ENCODE measurements at regions not wholly inside any gene's neighbourhood (a gene's known extent, or its start where the extent isn't known, plus 50 kb on each side); places are given as distances from the start of the nearest gene placed in this dataset.

DNA sequence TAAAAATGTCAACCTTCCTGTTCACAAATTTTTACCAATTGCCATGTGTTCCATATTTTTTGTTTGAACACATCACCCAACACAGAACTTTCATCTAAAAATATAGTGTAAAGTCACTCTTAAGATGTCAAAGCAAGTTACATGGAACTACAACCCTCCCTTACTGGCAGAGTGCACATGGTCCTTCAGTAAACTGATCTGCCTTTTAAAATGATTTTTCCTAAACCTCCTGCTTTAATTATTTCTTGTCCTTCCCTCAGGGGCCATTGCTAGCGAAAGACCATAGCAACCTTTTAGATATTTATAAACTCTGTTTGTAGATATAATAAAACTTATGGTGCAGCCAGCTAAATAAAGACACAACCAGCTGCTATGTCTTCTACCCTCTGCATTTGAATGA, 255.2 kb upstream of the FAR2 start:
- DNase-seq, result no peak
- intact Hi-C loops (cut with DNase I, micrococcal nuclease), result no loop called here
- no peak for ATAC-seq

- no peak for ATAC-seq
- intact Hi-C loops (cut with DNase I, micrococcal nuclease), result no loop called here
- DNase-seq, result no peak
These were observed 252.7 kb upstream of the FAR2 start for GRCh38 chr12:28896421-28896820.

DNA sequence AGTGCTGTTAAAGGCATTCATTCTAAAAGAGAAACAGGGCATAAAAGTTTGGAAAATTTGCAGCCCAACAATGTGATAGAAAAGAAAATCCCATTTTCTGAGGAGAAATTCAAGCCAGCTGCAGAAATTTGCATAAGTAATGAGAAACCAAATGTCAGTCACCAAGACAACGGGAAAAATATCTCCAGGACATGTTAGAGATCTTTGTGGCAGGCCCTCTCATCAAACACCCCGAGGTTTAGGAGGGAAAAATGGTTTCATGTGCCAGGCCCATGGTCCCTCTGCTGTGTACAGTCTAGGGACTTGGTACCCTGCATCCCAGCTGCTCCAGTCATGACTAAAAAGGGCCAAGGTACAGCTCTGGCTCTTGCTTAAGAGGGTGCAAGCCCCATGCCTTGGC, 251.0 kb upstream of the FAR2 start:
- intact Hi-C loops (cut with DNase I, micrococcal nuclease), result no loop called here
- no peak for DNase-seq
- no peak for ATAC-seq

- DNase-seq (no peak), ATAC-seq (no peak)
- intact Hi-C loops (cut with DNase I, micrococcal nuclease), result no loop called here
These were observed 249.1 kb upstream of the FAR2 start for GRCh38 chr12:28899951-28900350.

GRCh38 chr12:28905220-28905955, 243.7 kb upstream of the FAR2 start:
- intact Hi-C loops (cut with DNase I, micrococcal nuclease), result no loop called here
- no peak for DNase-seq
- no peak for ATAC-seq

DNA sequence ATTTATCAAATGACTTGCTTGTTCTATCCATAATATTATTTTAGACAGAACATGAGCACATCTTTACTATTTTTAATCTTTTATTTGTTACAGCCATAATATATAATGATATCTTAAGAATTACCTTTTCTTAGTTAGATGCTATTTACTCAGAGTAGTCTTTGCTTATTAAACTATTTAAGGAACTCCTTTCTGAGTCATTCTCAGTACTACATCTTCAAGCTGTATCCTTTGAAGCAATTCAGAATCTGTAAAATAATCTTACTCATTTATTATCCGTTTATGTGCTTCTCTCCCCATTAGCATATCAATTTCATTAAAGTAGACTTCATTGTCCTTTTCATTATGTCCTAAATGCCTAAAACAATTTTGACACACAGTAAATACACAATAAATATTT, 240.4 kb upstream of the FAR2 start:
- DNase-seq (no peak), ATAC-seq (no peak)
- intact Hi-C loops (cut with DNase I, micrococcal nuclease), result no loop called here

- DNase-seq (no peak), ATAC-seq (no peak)
- intact Hi-C loops (cut with DNase I, micrococcal nuclease), result no loop called here
These were observed 239.8 kb upstream of the FAR2 start for GRCh38 chr12:28909291-28909690.

- no peak for ATAC-seq
- intact Hi-C loops (cut with DNase I, micrococcal nuclease), result no loop called here
- DNase-seq, result no peak
These were observed 223.2 kb upstream of the FAR2 start for GRCh38 chr12:28925719-28926376.

- ATAC-seq (no peak), DNase-seq (no peak)
- intact Hi-C loops (cut with DNase I, micrococcal nuclease), result no loop called here
These were observed 218.4 kb upstream of the FAR2 start for GRCh38 chr12:28930704-28931103.

DNA sequence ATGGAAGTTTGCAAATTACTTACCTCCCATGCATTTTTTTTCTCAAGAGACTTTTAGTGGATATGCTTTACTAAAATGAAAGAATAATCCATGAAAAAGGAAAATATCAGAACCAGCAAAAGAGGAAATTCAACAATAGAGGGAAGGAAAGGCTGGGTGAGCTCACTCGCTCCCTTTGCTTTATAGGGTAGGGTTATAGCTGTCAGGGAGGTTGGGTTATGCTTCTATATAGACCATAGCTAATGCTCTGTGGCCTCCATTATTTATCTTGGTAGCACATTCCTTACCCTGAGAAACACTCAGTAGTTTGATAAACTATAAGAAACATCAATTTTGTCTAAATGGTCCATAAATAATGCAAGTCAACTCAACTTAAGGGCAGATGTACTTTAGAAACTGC, 215.9 kb upstream of the FAR2 start:
- no peak for DNase-seq
- intact Hi-C loops (cut with DNase I, micrococcal nuclease), result no loop called here
- ATAC-seq, result no peak

GRCh38 chr12:28933864-28934527, 215.1 kb upstream of the FAR2 start:
- DNase-seq (no peak), ATAC-seq (no peak)
- intact Hi-C loops (cut with DNase I, micrococcal nuclease), result no loop called here

GRCh38 chr12:28936221-28936620, 212.9 kb upstream of the FAR2 start:
- no peak for DNase-seq
- intact Hi-C loops (cut with DNase I, micrococcal nuclease), result no loop called here
- ATAC-seq, result no peak

- ATAC-seq (no peak), DNase-seq (no peak)
- intact Hi-C loops (cut with DNase I, micrococcal nuclease), result no loop called here
These were observed 212.4 kb upstream of the FAR2 start for GRCh38 chr12:28936711-28937110.

GRCh38 chr12:28937196-28937595, 211.9 kb upstream of the FAR2 start:
- DNase-seq, result no peak
- ATAC-seq, result no peak
- intact Hi-C loops (cut with DNase I, micrococcal nuclease), result no loop called here

GRCh38 chr12:28938056-28938455, 211.0 kb upstream of the FAR2 start:
- intact Hi-C loops (cut with DNase I, micrococcal nuclease), result no loop called here
- DNase-seq (no peak), ATAC-seq (no peak)

DNA sequence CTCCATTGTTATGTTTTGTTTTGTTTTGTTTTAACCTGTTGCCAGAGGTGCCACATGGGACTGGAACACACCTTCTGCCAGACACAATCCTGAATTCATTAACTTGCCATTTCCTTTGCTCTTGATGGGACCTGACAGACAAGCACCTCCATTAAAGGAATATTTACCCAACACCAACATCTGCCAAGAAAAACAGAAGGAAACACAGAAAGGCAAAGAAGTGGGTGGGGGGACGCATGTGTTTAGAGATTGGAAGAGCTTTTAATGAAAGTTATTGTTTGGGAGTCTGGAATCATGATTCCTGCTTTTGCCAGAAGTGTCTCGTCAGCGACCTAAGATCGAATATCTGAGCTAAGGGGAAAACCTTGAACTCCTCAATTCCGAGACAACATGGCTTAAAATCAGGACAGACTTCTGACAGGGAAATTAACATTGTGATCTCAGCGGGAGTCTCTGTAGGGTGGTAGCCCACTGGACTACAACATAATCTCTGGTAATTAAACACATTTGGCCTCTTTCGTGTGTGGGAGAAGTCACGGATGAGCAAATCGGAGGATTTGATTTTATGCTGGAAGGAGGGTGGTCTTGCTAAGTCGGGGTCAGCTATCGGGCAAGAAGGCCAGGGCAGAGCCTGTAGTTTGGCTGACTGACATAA, 210.4 kb upstream of the FAR2 start:
- intact Hi-C loops (cut with DNase I, micrococcal nuclease), result no loop called here
- DNase-seq (no peak), ATAC-seq (no peak)

- ATAC-seq, result no peak
- intact Hi-C loops (cut with DNase I, micrococcal nuclease), result no loop called here
These were observed 209.7 kb upstream of the FAR2 start for GRCh38 chr12:28939427-28939826.

GRCh38 chr12:28941248-28941647, 207.8 kb upstream of the FAR2 start:
- ATAC-seq (no peak), DNase-seq (no peak)
- intact Hi-C loops (cut with DNase I, micrococcal nuclease), result no loop called here

More at GRCh38 chr12:28939427-28939826, 209.7 kb upstream of the FAR2 start:
- DNase-seq, result no peak

DNA sequence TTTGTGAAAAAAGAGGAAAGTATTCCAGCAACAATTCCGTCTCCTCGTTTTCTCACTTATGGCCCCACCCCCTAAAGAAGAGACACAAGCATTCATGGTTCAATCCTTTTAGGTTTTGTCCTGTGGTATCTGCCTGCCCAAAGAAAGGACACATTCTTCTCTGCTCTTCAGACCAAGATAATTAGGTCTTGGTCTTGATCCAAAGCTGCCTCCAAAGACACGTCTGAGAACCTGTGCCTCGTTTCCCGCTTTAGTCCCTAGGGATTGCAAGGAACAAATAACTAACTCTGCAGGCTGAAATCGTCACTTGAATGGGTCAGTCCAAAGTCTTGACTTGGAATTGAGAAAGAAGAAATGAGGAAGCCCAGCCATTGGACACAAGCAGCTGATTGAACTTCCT, 202.7 kb upstream of the FAR2 start:
- intact Hi-C loops (cut with DNase I, micrococcal nuclease), result no loop called here
- ATAC-seq (no peak), DNase-seq (no peak)

- intact Hi-C loops (cut with DNase I, micrococcal nuclease), result no loop called here
- no peak for DNase-seq
- no peak for ATAC-seq
These were observed 200.4 kb upstream of the FAR2 start for GRCh38 chr12:28948685-28949084.
